DMS153 treated with DMSO at 0.1 percent for 48 hours (cell line): ENCODE measurements at regions not wholly inside any gene's neighbourhood (a gene's known extent, or its start where the extent isn't known, plus 50 kb on each side); places are given as distances from the start of the nearest gene placed in this dataset.
"Not testable (repeated sequence)": the region's sequence is repeated elsewhere in the genome, so short reads cannot be mapped to it uniquely, and the experiment has no call there.

ENCODE experiments used
- DNase-seq: peaks from one replicate; lab custom pipeline; 2025; ENCODE audit not compliant: unreplicated experiment; lab: John Stamatoyannopoulos, UW

DNA sequence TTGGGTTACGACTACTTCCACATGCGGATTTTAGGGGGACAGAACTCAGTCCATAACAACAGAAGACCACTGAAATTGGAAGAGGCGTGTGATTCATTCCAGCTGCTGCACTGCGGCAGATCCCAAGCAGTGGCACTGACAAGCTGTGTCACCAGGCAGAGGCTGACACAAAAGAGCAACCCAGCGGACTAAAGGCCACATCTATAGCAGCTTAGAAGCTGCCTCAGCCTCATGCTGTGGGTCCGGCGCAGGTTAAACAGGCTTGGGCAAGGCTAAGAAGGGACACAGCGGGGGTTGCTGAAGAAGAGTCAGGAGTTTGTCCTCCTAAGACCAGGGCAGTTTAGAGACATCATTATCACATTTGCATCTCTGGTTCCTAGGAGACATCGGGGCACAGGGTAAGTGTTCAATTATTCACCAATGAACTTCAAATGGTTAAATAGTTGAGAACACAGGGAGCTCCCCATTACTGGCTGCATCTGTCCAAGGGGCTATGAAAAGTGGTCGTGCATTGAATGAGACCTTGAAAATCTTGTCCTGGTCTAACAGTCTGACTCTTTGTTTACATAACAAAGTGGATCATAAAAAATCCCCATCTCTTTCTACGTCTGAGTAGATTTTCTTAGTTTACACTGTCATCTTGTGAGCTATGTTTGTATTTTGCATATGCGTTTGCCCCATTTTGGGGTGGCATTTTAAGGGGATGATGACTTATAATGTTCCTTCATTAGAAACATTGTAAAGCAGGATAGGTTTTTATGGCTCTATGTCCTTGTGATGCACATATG is 162.3 kb upstream of the TRIB2 start:
- no peak for DNase-seq

DNA sequence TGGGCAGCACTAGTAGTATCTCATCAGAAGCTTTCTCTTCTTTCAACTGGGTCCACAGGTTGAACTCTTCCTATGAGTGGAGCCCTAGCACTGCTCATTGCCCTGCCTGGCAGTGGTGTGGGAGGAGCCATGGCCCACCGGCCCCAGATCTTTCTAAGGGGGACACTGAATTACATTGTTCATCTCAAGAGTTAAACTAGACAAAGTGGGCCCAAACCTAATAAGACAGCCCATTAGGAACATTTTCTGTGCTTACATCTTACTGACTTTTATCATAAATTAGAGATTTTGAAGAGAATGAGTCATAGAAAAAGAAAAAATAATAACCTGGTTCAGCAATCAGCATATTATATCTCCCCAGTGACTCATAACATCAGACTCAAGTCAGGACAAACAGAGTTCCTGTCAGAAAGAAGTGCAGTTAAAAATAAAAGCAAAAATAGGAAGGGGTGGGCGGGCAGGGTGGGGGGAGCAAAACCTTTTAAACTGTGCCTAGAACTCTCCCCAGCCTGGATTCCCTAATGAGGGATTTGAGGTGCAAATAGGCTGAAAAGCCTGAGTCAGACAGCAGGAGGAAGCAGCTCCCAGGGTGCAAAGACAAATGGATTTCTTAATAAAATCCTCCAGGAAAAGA is 161.6 kb upstream of the TRIB2 start:
- no peak for DNase-seq

- DNase-seq: no peak
Measured at GRCh38 chr2:12556762-12557161, 160.0 kb upstream of the TRIB2 start.

GRCh38 chr2:12557688-12558087 is 159.0 kb upstream of the TRIB2 start:
- DNase-seq: no peak

DNA sequence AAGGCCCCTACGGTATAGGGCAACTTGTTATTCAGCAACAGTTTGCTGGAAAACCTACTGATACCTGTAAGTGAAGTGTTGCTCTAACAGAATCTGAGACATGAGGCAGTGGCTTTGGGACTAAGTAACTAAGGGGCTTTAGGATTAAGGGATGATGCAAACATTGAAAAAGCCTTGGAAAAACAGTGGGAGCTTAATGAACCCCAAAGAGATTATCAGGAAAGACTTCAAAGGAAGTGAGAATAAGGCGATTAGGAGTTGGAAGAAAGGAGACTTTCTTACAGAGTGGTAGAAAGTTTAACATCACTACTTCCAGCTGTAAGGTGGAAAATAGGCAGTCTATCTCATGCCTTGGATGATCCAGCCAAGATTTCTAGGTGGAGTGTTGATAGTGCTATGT is 158.2 kb upstream of the TRIB2 start:
- DNase-seq: no peak

- no peak for DNase-seq
Measured at GRCh38 chr2:12560618-12561017, 156.1 kb upstream of the TRIB2 start.

DNA sequence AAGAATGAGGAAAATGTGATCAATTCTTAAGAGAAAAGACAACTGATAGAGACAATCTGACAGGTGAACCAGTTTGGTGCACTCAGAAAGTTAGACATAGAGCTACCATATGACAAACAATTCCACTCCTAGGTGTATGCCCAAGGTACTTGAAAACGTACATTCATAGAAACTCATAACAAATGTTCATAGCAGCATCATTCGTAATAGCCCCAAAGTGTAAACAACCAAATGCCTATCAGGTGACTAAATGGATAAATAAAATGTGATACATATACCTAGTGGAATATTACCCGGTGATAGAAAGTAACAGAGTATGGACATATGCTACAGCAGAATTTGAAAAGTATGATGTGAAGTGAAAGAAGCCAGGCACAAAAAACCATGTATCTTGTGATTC is 149.3 kb upstream of the TRIB2 start:
- no peak for DNase-seq

DNA sequence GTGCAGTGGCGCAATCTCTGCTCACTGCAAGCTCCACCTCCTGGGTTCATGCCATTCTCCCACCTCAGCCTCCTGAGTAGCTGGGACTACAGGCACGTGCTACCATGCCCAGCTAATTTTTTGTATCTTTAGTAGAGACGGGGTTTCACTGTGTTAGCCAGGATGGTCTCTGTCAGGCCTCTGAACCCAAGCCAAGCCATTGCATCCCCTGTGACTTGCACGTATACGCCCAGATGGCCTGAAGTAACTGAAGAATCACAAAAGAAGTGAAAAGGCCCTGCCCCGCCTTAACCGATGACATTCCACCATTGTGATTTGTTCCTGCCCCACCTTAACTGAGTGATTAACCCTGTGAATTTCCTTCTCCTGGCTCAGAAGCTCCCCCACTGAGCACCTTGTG is 147.2 kb upstream of the TRIB2 start:
- not testable (repeated sequence) for DNase-seq

DNA sequence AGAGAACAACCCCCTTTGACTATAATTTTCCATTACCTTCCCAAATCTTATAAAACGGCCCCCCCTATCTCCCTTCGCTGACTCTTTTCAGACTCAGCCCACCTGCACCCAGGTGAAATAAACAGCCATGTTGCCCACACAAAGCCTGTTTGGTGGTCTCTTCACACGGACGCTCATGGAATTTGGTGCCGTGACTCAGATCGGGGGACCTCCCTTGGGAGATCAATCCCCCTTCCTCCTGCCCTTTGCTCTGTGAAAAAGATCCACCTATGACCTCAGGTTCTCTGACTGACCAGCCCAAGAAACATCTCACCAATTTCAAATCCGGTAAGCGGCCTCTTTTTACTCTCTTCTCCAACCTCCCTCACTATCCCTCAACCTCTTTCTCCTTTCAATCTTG is 146.8 kb upstream of the TRIB2 start:
- DNase-seq: not testable (repeated sequence)

DNA sequence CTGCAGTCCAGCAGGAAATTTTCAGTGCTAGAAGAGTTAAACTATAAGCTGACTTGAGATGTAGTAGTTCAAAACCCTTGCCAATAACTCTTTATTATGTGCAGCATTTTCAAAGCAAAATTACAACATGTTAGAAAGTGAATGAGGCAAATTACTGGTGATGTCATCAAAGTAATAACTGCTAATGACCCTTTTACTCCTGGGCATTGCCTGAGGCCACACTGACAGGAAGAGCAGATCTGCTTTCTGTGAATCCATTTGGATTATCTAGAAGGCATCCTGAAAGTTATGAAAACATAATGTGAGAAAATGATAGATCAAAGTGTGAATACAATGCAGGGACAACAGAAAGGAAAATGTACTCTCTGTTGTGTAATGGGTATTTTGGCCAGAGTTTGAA is 139.6 kb upstream of the TRIB2 start:
- DNase-seq: no peak

DNA sequence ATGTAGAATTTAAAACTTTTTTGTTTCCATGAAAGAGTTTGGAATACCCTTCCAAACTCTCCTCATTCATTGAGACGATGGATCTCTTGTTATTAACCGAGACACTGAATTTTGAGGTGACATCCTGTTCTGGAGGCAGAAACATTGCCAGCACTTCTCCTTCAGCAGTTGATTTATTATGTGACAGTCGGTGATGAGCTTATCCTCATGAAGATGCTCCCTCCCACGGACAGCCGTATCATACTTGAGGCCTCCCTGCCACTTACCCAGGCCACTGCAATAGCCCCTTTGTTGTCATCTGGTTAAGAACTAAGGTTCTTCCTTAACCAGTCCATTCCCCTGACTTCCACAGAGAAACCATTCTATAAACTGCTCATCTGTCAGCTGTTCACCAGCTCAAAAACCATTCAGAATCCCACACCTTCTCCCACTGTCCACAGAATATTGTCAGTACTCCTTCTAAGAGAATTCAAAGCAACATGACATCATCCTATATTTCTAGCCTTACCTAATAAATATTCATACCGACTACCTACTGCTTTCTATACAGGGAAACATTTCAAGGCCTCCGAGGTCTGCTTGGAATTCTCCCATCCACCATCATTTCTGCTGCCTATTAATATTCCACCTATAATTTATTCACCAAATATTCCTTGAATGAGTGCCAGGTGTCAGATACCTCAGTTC is 139.0 kb upstream of the TRIB2 start:
- no peak for DNase-seq

- no peak for DNase-seq
Measured at GRCh38 chr2:12579018-12579417, 137.7 kb upstream of the TRIB2 start.

GRCh38 chr2:12584338-12584737 is 132.4 kb upstream of the TRIB2 start:
- no peak for DNase-seq

DNA sequence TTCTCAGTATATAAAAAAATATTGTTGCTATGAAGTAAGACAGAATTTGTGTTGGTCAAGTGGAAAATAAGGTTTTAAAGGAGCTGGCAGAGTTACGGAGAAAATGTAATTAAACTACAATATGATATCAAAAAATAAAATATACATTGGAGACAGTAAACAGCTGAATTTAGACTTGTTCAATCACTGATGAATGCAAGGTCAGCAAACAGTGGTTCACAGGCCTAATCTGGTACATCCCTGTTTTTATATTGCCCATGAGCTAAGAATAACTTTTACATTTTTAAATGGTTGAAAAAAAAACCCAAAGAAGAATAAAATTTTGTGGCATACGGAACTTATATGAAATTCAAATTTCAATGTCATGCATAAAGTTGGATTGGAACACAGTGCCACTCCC is 131.0 kb upstream of the TRIB2 start:
- DNase-seq: no peak

DNA sequence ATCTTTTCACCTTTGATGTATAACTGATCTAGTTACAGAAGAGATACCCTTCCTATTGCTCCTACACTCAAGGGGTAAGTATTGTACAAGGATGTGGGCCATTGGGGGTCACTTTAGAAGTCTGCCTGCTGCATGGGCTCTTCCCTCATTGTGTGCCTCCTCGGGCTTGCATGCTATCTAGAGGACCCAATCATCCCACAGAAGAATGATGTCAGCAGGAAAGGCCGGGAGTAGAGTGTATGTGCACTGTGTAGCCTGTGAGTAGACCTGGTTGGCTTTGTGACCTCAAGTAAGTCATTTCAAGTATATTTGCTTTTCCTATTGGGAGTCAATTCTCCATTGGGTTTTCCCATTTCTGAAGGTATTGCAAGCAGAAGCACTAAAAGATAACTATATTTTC is 129.5 kb upstream of the TRIB2 start:
- DNase-seq: no peak

DNA sequence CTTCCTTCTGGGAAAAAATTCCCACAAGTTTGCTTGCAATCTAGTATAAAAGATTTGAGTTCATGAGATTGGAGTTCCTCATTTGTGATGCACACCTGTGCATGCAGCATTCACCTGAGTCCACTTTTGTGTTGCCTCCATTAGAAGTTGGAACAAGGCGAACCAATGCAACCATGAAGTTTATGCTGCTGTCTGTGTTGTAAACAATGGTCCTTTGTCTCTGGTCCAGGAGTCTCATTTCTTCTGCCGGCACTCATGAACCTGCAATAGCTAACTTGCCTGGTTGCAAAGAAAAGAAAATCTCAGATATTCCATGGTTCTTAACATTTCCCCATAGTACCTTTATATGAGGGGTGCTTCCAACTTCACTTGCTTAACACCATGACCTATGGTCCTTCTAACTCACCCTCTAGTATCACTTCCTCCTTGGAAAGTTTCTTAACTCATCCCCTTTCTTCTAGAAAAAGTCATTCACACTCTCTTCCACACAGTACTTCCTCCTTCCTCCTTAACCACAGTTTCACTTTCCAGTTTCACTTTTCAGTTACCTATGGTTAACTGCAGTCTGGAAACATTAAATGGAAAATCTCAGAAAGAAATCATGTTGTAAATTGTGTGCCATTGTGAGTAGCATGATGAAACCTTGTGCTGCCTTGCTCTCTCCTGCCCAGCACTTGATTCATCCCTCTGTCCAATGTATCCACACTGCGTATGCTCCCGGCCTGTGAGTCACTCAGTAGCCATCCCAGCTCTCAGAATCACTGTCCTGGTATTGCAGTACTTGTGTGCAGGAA is 128.8 kb upstream of the TRIB2 start:
- DNase-seq: no peak

DNA sequence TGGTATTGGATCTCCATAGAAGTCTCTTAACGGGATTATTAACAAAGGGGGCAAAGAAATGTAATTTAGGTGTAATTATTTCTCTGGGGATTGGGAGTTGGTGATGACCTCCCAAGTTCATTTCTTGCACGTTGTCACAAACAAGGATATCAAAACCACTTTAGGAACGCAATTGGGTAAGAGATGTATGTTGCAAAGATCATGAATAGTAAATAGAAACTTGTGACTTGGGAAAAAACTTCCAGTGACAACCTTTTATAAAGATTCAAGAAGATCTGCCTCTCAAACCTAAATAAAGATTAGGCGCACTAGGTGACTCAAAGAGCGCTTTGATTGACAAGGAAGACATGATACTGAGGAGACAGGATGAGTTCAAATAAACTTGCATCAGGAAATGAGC is 127.8 kb upstream of the TRIB2 start:
- DNase-seq: no peak

DNA sequence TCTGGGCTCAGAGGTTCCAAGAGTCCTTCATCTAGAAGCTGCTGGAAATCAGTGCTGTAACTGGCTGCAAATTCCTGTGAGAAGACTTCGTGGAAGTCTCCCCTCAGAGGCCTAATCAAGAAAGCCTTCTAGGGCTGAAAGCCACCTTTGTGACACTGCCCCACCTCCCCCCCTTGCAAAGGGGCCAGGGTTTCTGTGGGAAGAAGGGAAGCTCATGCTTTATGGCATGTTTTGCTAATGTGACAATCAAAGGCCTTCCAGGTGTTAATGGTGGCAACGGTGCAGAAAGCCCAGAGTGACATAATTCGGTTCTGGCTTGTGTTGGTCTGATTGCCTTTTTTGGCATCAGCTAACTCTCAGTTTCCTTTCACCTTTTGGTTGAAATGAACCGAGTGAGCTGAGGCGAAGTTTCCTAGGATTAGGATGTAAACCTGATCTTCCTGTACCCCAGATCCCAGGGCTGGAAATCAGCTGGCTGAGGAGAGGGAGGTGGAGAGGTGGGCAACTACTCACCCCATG is 126.9 kb upstream of the TRIB2 start:
- no peak for DNase-seq

- DNase-seq: no peak
Measured at GRCh38 chr2:12592296-12592695, 124.4 kb upstream of the TRIB2 start.

- DNase-seq: no peak
Measured at GRCh38 chr2:12594590-12594989, 122.1 kb upstream of the TRIB2 start.

DNA sequence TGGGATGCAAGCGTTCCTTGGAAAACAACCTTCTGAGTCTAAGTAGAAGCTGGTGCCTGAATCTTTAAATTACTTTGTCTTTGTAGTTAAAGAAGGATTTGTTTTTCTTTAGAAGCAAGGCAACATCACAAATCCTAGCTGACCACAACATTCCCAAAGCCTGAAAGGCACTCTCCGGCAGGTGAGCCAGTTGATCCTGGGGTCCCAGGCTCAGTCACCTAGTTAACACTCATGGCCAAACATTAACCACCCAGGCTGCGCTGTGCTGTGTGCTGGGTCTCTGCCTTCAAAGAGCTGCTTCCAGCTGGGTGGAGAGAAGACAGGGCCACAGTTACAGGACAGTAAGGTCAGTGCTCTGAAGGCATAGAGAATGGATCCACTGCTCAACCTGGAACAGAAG is 120.0 kb upstream of the TRIB2 start:
- DNase-seq: no peak
